ENCODE measurements at regions not wholly inside any gene's neighbourhood (a gene's known extent, or its start where the extent isn't known, plus 50 kb on each side); places are given as distances from the start of the nearest gene placed in this dataset.

DNA sequence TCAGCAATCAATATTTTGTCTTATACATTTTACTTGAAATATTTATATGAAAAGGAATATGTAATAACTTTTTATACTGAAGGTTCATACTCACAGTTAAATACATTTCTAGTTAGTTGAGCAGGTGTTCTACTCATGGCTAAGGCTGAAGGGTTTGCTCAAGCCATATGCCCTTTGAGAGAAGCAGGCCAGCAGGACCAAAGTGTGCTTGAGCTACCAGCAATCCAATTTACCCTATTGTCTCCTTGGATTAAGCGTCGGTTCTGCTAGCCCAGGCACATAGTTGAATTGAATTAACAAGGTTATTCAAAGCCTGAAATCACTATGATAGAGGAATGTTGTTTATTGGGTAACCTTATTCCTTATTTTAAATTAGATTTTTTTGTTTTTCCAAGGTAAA lies 151.5 kb upstream of the BACE2 start:
- H3K27ac ChIP-seq (ENCODE audit: low read length), result no peak overlapping the region
- H3K9ac ChIP-seq (ENCODE audit: low read depth, low read length), result no peak overlapping the region
- H3K4me1 ChIP-seq (ENCODE audit: insufficient read depth, low read length), result no peaks in the 10 kb centered on the region
- no peaks in the 10 kb centered on the region for H3K9me3 ChIP-seq (ENCODE audit: insufficient read depth, low read depth, low read length)
- H3K4me3 ChIP-seq (ENCODE audit: low read length), result no peak overlapping the region
- H3K36me3 ChIP-seq (ENCODE audit: insufficient read depth, low read depth, low read length), result no peaks in the 10 kb centered on the region
- no peaks in the 10 kb centered on the region for H3K27me3 ChIP-seq (ENCODE audit: insufficient read depth, low read length)

DNA sequence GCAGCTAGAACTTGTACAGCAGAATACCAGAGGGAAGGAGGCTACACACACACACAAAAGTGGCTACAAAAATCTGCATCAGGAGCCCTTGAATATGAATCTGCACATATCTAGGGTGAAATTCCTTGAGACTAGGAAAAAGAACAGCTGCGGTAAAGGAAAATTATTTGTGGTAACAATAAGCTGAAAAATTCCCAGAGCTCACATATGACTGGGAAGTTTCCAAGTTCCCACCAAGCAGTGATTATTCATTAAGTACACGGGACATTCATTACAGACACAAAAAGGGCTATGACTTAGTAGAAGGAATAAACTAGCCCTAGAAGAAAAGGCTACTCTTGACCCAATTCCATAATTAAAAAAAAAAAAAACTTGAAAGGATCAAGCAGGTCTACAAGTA lies 149.5 kb upstream of the BACE2 start:
- no peak overlapping the region for H3K27ac ChIP-seq (ENCODE audit: low read length)
- H3K4me3 ChIP-seq (ENCODE audit: low read length), result no peak overlapping the region
- no peaks in the 10 kb centered on the region for H3K9me3 ChIP-seq (ENCODE audit: insufficient read depth, low read depth, low read length)
- H3K27me3 ChIP-seq (ENCODE audit: insufficient read depth, low read length), result no peaks in the 10 kb centered on the region
- no peak overlapping the region for H3K9ac ChIP-seq (ENCODE audit: low read depth, low read length)
- no peaks in the 10 kb centered on the region for H3K36me3 ChIP-seq (ENCODE audit: insufficient read depth, low read depth, low read length)
- no peaks in the 10 kb centered on the region for H3K4me1 ChIP-seq (ENCODE audit: insufficient read depth, low read length)

DNA sequence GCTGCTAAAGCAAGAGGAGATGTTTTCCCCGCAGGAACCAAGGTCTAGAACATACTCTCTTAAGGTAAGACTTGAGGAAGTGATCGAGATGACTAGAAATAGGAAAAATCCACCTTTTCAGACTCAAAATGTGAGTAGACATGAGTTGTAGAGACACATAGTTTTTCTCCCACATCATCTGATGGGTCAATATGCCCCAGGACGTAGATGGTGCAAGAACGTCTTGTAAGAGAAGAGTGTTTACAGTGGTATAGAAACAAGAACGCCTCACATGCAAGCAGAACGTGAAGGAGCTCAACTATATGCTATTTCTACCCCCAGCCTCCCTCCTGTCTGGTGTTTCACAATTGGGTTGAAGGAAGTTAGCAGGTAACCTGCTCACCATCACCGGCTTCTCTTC lies 144.0 kb upstream of the BACE2 start:
- Histone ChIP-seq H3K9ac (ENCODE audit: low read depth, low read length) (no peak overlapping the region), H3K27ac (ENCODE audit: low read length) (no peak overlapping the region), H3K4me1 (ENCODE audit: insufficient read depth, low read length) (no peaks in the 10 kb centered on the region), H3K36me3 (ENCODE audit: insufficient read depth, low read depth, low read length) (no peaks in the 10 kb centered on the region), H3K27me3 (ENCODE audit: insufficient read depth, low read length) (no peaks in the 10 kb centered on the region), H3K9me3 (ENCODE audit: insufficient read depth, low read depth, low read length) (no peaks in the 10 kb centered on the region), H3K4me3 (ENCODE audit: low read length) (no peak overlapping the region)

DNA sequence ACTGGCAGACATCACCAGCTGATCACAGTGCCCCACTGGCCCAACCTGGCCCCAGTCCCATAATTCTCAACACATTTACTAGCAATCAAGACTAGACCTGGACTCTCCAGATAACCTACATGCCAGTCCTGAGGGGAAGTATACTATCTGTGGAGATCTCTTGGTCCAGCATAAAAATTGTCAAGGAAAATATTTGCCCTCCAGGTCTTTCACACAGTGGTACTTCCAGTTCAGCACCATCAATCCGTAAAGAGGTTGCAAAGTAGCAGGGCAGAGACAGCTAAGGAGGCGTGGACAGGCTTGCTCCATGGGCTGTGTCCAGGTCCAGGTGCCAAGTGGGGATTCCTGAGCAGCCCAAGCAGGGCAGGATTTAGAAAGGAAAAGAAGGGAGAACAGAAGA lies 143.6 kb upstream of the BACE2 start:
- no peaks in the 10 kb centered on the region for H3K27me3 ChIP-seq (ENCODE audit: insufficient read depth, low read length)
- H3K4me1 ChIP-seq (ENCODE audit: insufficient read depth, low read length), result no peaks in the 10 kb centered on the region
- no peak overlapping the region for H3K4me3 ChIP-seq (ENCODE audit: low read length)
- H3K9me3 ChIP-seq (ENCODE audit: insufficient read depth, low read depth, low read length), result no peaks in the 10 kb centered on the region
- no peaks in the 10 kb centered on the region for H3K36me3 ChIP-seq (ENCODE audit: insufficient read depth, low read depth, low read length)
- no peak overlapping the region for H3K9ac ChIP-seq (ENCODE audit: low read depth, low read length)
- H3K27ac ChIP-seq (ENCODE audit: low read length), result no peak overlapping the region

DNA sequence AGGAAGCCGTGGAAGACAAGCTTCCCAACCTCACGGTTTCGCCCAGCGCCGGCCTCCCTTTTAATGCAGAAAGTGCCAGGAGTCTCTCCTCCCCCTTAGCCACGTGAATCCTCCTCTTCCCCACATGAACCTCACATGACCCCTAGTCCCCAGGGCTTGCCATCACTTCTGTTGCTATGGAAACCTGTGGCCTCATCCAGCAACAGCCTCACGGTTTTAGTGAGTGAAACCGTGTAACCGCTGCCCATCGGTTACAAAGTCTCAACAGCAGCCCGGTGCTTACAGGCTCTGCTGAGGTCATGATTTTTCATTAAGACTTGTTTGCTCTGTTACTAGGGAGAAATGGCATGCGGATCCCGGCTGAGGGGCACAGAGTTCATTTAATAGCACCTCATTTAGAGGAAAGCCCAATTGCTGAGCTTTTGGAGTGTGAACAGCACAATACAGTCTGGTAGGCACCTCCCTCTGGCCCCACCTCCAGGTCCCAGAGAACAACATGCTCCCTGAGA lies 143.2 kb upstream of the BACE2 start:
- Histone ChIP-seq H3K9me3 (ENCODE audit: insufficient read depth, low read depth, low read length) (no peaks in the 10 kb centered on the region), H3K9ac (ENCODE audit: low read depth, low read length) (no peak overlapping the region; the same call in 1 of the 2 replicates), H3K4me1 (ENCODE audit: insufficient read depth, low read length) (no peaks in the 10 kb centered on the region), H3K27me3 (ENCODE audit: insufficient read depth, low read length) (no peaks in the 10 kb centered on the region), H3K4me3 (ENCODE audit: low read length) (no peak overlapping the region), H3K36me3 (ENCODE audit: insufficient read depth, low read depth, low read length) (no peaks in the 10 kb centered on the region), H3K27ac (ENCODE audit: low read length) (no peak overlapping the region)

DNA sequence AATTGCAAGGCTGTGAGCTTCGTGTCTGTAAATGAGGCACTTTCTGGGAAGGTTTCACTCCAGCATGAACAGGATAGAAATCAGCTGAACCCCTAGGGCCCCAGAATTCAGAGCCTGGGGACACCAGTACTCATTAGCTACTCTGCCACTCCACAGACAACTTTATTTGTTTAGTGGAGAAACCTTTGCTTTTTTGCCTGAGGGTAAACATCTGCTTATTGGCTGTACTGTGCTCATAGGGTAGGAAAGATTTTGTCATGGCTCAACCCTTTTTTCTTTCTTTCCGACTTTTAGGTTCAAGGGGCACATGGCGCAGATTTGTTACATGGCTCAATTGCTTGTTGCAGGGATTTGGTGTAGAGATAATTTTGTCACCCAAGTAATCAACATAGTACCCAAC lies 138.4 kb upstream of the BACE2 start:
- Histone ChIP-seq H3K9me3 (ENCODE audit: insufficient read depth, low read depth, low read length) (no peaks in the 10 kb centered on the region), H3K4me1 (ENCODE audit: insufficient read depth, low read length) (no peaks in the 10 kb centered on the region), H3K27ac (ENCODE audit: low read length) (no peak overlapping the region), H3K4me3 (ENCODE audit: low read length) (no peak overlapping the region), H3K27me3 (ENCODE audit: insufficient read depth, low read length) (no peaks in the 10 kb centered on the region), H3K9ac (ENCODE audit: low read depth, low read length) (no peak overlapping the region), H3K36me3 (ENCODE audit: insufficient read depth, low read depth, low read length) (no peaks in the 10 kb centered on the region)

DNA sequence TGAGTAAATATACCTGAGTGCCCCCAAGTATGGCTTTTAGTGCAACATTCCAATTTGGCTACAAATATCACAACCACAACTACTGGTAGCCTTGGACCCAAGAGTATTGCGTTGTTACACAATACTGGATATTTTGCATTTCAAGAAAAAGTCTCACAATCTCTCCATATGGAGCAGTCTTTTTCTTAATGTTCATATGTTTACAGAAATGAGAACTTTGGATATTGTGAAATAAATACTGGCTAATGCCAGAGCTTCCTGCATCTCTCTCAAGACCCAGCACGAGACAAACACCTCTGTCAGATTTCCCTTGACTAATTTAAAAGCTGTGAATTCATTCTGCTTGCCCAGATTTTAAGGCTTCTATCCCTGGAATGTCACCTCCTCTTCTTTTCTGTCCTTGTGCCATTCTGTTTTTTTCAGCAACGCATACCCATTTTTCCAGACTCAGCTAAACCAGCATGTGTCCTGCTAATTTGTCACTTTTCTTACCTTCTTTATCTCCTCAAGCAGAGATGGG lies 136.2 kb upstream of the BACE2 start:
- Histone ChIP-seq H3K27ac (ENCODE audit: low read length) (no peak overlapping the region), H3K9ac (ENCODE audit: low read depth, low read length) (no peak overlapping the region), H3K4me3 (ENCODE audit: low read length) (no peak overlapping the region), H3K4me1 (ENCODE audit: insufficient read depth, low read length) (no peaks in the 10 kb centered on the region), H3K27me3 (ENCODE audit: insufficient read depth, low read length) (no peaks in the 10 kb centered on the region), H3K36me3 (ENCODE audit: insufficient read depth, low read depth, low read length) (no peaks in the 10 kb centered on the region), H3K9me3 (ENCODE audit: insufficient read depth, low read depth, low read length) (no peaks in the 10 kb centered on the region)

DNA sequence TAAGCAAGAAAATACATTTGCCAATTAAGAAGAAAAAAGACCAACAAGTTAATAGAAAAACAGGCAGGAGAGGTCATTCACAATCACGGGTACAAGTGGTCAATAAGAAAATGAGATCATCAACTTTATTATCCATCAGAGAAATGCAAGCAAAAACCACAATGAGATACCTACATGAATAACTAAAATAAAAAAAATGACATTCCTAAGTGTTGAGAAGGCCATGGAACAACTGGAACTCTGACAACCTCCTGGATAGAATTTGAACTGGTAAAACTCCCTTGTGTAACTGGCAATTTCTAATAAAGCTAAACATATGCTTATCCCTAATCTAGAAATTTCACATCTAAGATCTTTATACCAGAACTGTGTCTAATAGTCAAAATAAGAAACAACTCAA lies 135.4 kb upstream of the BACE2 start:
- Histone ChIP-seq H3K9ac (ENCODE audit: low read depth, low read length) (no peak overlapping the region), H3K4me3 (ENCODE audit: low read length) (no peak overlapping the region), H3K27me3 (ENCODE audit: insufficient read depth, low read length) (no peaks in the 10 kb centered on the region), H3K27ac (ENCODE audit: low read length) (no peak overlapping the region), H3K9me3 (ENCODE audit: insufficient read depth, low read depth, low read length) (no peaks in the 10 kb centered on the region), H3K36me3 (ENCODE audit: insufficient read depth, low read depth, low read length) (no peaks in the 10 kb centered on the region), H3K4me1 (ENCODE audit: insufficient read depth, low read length) (no peaks in the 10 kb centered on the region)

DNA sequence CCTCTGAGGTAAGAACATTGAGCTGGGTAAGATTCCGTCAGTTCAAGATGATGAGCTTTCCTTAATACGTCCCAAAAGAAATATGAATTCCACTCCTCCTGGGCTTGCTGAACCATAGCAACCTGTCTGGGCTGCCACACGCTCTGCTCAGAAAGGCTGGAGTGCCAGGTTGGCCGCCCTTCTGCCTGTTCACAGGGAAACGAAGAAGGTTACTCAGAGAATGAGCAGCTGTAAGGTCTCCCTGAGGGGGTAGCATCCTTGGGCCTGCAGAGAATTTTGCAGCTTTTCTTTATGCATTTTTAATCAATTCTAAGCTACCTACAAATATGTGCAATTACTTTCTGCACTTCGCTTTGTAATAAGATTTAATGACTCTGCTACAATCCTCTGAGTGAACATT lies 130.7 kb upstream of the BACE2 start:
- Histone ChIP-seq H3K36me3 (ENCODE audit: insufficient read depth, low read depth, low read length) (no peaks in the 10 kb centered on the region), H3K27ac (ENCODE audit: low read length) (no peak overlapping the region), H3K9ac (ENCODE audit: low read depth, low read length) (no peak overlapping the region), H3K4me1 (ENCODE audit: insufficient read depth, low read length) (no peaks in the 10 kb centered on the region), H3K4me3 (ENCODE audit: low read length) (no peak overlapping the region), H3K9me3 (ENCODE audit: insufficient read depth, low read depth, low read length) (no peaks in the 10 kb centered on the region), H3K27me3 (ENCODE audit: insufficient read depth, low read length) (no peaks in the 10 kb centered on the region)

DNA sequence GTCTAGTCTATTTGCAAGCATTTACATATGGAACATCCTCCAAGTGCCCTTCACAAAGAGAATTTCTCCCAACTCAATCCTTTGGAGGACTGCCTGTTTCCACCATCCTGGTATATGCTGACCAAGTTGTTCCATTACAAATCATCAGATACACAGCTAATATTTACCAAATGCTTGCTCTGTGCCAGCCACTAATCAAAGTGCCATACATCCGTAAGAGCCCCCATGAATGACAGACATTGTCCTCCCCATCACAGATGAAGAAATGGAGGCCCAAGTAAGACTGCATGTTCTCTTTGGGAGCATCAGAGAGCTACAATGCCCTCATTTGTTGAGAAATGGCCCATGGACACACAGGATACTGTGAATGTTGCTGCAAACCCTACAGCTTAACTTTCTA lies 130.0 kb upstream of the BACE2 start:
- H3K9ac ChIP-seq (ENCODE audit: low read depth, low read length), result no peak overlapping the region
- H3K4me3 ChIP-seq (ENCODE audit: low read length), result no peak overlapping the region
- H3K36me3 ChIP-seq (ENCODE audit: insufficient read depth, low read depth, low read length), result no peaks in the 10 kb centered on the region
- no peaks in the 10 kb centered on the region for H3K4me1 ChIP-seq (ENCODE audit: insufficient read depth, low read length)
- H3K27ac ChIP-seq (ENCODE audit: low read length), result no peak overlapping the region
- no peaks in the 10 kb centered on the region for H3K9me3 ChIP-seq (ENCODE audit: insufficient read depth, low read depth, low read length)
- no peaks in the 10 kb centered on the region for H3K27me3 ChIP-seq (ENCODE audit: insufficient read depth, low read length)

DNA sequence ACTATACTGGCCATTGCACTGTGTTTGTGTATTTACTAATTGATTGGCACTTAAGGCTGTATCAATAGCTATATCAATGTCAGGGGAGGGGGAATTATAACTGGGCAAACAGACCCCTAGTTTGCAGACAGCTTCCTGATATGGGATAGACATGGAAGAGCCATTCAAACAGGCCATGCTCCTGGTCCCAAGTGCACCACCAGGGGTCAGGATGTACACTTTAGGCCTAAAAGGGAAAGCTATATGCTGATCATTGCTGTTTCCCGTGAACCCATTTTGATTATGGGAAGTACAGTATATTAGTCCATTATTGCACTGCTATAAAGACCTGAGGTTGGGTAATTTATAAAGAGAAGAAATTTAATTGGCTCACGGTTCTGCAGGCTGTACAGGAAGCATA lies 124.9 kb upstream of the BACE2 start:
- Histone ChIP-seq H3K4me3 (ENCODE audit: low read length) (no peak overlapping the region), H3K27ac (ENCODE audit: low read length) (no peak overlapping the region), H3K36me3 (ENCODE audit: insufficient read depth, low read depth, low read length) (no peaks in the 10 kb centered on the region), H3K4me1 (ENCODE audit: insufficient read depth, low read length) (no peaks in the 10 kb centered on the region; the same call in 1 of the 2 replicates), H3K27me3 (ENCODE audit: insufficient read depth, low read length) (no peaks in the 10 kb centered on the region), H3K9me3 (ENCODE audit: insufficient read depth, low read depth, low read length) (no peaks in the 10 kb centered on the region), H3K9ac (ENCODE audit: low read depth, low read length) (no peak overlapping the region)

DNA sequence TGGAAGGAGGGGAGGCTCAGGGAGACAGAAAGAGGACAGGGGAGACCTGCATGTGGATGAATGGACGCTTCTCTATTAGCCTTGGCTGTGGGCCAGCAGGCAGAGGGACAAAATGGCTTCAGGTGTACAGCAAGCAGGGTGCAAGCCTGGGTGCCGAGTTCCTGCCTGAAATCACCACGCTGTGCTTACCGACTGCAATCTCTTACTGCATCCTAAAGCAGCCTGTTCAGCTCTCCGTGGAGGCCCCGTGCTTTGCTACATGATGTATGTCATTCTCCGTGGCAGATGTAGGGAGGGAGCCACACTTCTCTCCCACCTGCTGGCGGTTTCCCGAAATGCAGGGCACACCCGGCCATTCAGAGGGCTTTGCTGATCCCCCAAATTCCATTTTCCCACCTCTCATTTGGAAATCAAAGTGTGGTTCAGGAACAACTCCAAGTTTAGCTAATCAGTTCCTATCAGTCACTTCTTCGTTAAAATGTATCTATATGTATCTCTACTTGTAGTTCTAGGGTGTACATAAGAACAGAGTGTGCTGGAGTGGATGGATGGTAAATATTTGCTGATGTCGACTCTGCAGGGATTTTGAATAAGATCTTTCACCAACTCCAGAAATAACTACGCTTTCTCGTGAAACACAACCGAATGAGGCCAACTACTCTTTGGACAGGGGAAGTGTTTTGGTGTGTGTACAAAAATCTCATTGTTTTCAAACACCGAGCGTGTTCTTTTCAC lies 122.3 kb upstream of the BACE2 start:
- Histone ChIP-seq H3K9ac (ENCODE audit: low read depth, low read length) (no peak overlapping the region), H3K4me1 (ENCODE audit: insufficient read depth, low read length) (no peaks in the 10 kb centered on the region; the same call in 1 of the 2 replicates), H3K4me3 (ENCODE audit: low read length) (no peak overlapping the region), H3K9me3 (ENCODE audit: insufficient read depth, low read depth, low read length) (no peaks in the 10 kb centered on the region), H3K27me3 (ENCODE audit: insufficient read depth, low read length) (no peaks in the 10 kb centered on the region), H3K27ac (ENCODE audit: low read length) (no peak overlapping the region), H3K36me3 (ENCODE audit: insufficient read depth, low read depth, low read length) (no peaks in the 10 kb centered on the region)
